DND-41 (cell line): ENCODE measurements at regions not wholly inside any gene's neighbourhood (a gene's known extent, or its start where the extent isn't known, plus 50 kb on each side); places are given as distances from the start of the nearest gene placed in this dataset.

ENCODE experiments used
- ATAC-seq: fragments of 200-7000 bp; cut with Tn5 transposase; 3 replicates; pipeline ENCODE4 v1.9.1; 2021; ENCODE audit warnings: low read depth; ENCODE audit not compliant: insufficient read depth
- DNase-seq: peaks from one replicate; pipeline ENCODE4 v3.0.0-alpha.2; 2020
- H2AFZ ChIP-seq: 2 replicates; pipeline ENCODE4 v1.6.0; 2012; ENCODE audit warnings: low read depth, low read length
- H3K27ac ChIP-seq: 2 replicates; pipeline ENCODE4 v1.5.1; 2012; ENCODE audit warnings: low read length, inconsistent platforms
- H3K27me3 ChIP-seq: fragments of 200-600 bp; sonication (generic); 2 replicates; pipeline ENCODE4 v1.6.0; 2012; ENCODE audit warnings: low read length, mild to moderate bottlenecking, inconsistent platforms; ENCODE audit not compliant: insufficient read depth, poor library complexity
- H3K36me3 ChIP-seq: 2 replicates; pipeline ENCODE4 v1.5.1; 2012; ENCODE audit warnings: low read length, inconsistent platforms; ENCODE audit not compliant: insufficient read depth
- H3K4me1 ChIP-seq: 2 replicates; pipeline ENCODE4 v1.5.1; 2012; ENCODE audit warnings: mild to moderate bottlenecking, low read length; ENCODE audit not compliant: insufficient read depth
- H3K4me2 ChIP-seq: 2 replicates; pipeline ENCODE4 v1.6.0; 2012; ENCODE audit warnings: mild to moderate bottlenecking, moderate library complexity, low read length, inconsistent platforms; ENCODE audit not compliant: insufficient read depth
- H3K4me3 ChIP-seq, 2 experiments: fragments of 200-600 bp in 1 of 2; shearing (Covaris generic) in 1 of 2; 2 replicates each; pipeline ENCODE4 v1.5.1; 2012 to 2016; ENCODE audit warnings: inconsistent platforms in 2 of 2, low read length in 2 of 2, mild to moderate bottlenecking in 2 of 2, low read depth in 1 of 2, moderate library complexity in 1 of 2
- H3K79me2 ChIP-seq: 2 replicates; pipeline ENCODE4 v1.6.0; 2012; ENCODE audit warnings: low read length, inconsistent platforms; ENCODE audit not compliant: insufficient read depth
- H3K9ac ChIP-seq: 2 replicates; pipeline ENCODE4 v1.6.0; 2012; ENCODE audit warnings: low read depth, mild to moderate bottlenecking, inconsistent platforms, low read length, moderate library complexity
- H3K9me3 ChIP-seq: 2 replicates; pipeline ENCODE4 v1.5.1; 2012; ENCODE audit warnings: low read length, moderate library complexity, mild to moderate bottlenecking, inconsistent platforms; ENCODE audit not compliant: insufficient read depth, severe bottlenecking
- H4K20me1 ChIP-seq: 2 replicates; pipeline ENCODE4 v1.6.0; 2012; ENCODE audit warnings: low read length; ENCODE audit not compliant: insufficient read depth
- EZH2 ChIP-seq: IDR thresholded peaks from 3 replicates; pipeline ENCODE4 v1.6.1; 2012; ENCODE audit warnings: borderline replicate concordance, low read depth, mild to moderate bottlenecking, moderate library complexity, low read length, inconsistent platforms; ENCODE audit not compliant: severe bottlenecking
- TF ChIP-seq, protein P1 (sequence below): IDR thresholded peaks from 2 replicates; pipeline ENCODE4 v1.5.1; 2012; ENCODE audit warnings: borderline replicate concordance, low read length, moderate library complexity, mild to moderate bottlenecking; ENCODE audit not compliant: poor library complexity, severe bottlenecking; ENCODE audit errors: extremely low read depth

DNA sequence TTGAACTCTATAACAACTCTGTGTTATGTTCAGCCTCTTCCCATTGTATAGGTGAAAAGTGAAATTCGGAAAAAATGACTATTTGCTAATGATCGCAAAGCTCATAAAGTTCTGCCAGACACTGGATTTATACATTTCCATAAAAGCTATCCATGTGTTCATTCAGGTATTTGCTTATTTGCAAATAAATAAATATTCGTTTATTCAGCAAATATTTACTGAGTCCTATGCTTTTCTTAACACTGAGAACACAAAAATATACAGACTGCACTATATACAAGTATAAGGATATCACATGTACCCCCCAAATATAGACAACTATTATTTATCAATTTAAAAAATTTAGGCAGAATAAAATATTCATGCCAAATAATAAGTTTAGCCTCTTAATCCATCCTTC lies 63.2 kb upstream of the ATP8B1 start:
- no peaks in the 10 kb centered on the region for H3K27me3 ChIP-seq
- H3K4me1 ChIP-seq, result no peaks in the 10 kb centered on the region
- H3K27ac ChIP-seq, result no peak overlapping the region
- peaks cover 4% of the 10 kb centered on the region for H3K9me3 ChIP-seq
- no peak overlapping the region for H2AFZ ChIP-seq
- H4K20me1 ChIP-seq, result no peaks in the 10 kb centered on the region
- no peak overlapping the region for H3K4me2 ChIP-seq
- no peaks in the 10 kb centered on the region for H3K36me3 ChIP-seq
- TF ChIP-seq, protein P1, sequence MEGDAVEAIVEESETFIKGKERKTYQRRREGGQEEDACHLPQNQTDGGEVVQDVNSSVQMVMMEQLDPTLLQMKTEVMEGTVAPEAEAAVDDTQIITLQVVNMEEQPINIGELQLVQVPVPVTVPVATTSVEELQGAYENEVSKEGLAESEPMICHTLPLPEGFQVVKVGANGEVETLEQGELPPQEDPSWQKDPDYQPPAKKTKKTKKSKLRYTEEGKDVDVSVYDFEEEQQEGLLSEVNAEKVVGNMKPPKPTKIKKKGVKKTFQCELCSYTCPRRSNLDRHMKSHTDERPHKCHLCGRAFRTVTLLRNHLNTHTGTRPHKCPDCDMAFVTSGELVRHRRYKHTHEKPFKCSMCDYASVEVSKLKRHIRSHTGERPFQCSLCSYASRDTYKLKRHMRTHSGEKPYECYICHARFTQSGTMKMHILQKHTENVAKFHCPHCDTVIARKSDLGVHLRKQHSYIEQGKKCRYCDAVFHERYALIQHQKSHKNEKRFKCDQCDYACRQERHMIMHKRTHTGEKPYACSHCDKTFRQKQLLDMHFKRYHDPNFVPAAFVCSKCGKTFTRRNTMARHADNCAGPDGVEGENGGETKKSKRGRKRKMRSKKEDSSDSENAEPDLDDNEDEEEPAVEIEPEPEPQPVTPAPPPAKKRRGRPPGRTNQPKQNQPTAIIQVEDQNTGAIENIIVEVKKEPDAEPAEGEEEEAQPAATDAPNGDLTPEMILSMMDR, result no peak
- no peak for TF ChIP-seq EZH2
- DNase-seq, result no peak
- no peak overlapping the region for H3K9ac ChIP-seq
- H3K4me3 ChIP-seq, result no peak overlapping the region
- no peaks in the 10 kb centered on the region for H3K79me2 ChIP-seq
- no peak for ATAC-seq

DNA sequence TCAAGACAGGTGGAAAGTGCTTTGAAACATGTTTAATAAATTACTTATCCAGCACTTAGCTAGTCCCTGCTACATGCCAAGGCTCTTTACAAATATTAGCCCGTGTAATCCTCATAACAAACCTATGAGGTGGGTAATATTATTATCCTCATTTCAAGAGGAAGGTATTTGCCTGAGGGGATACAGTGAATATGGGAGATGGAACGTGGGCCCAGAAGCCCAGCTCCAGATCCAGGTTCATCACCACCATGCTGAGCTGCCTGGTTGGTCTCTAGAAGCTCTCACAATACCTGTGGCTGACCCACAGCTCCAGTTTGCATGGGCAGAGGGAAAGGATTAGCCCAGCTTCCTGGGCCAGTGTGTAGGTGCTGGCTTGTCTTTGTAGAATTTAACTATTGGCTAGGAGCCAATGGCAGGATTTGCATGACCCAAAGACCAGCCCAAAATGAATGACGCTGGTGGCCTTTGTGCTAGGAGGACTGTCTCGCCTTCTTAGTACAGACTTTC lies 61.6 kb upstream of the ATP8B1 start:
- no peak overlapping the region for H3K4me3 ChIP-seq
- H3K27me3 ChIP-seq, result no peaks in the 10 kb centered on the region
- ATAC-seq (no peak), DNase-seq (no peak)
- H3K9ac ChIP-seq, result no peak overlapping the region
- no peak overlapping the region for H3K27ac ChIP-seq
- H3K36me3 ChIP-seq, result no peaks in the 10 kb centered on the region
- no peaks in the 10 kb centered on the region for H3K9me3 ChIP-seq
- TF ChIP-seq, protein P1, result no peak
- TF ChIP-seq EZH2, result no peak
- H3K4me1 ChIP-seq, result no peaks in the 10 kb centered on the region
- no peaks in the 10 kb centered on the region for H4K20me1 ChIP-seq
- H3K79me2 ChIP-seq, result no peaks in the 10 kb centered on the region
- no peak overlapping the region for H2AFZ ChIP-seq
- H3K4me2 ChIP-seq, result no peak overlapping the region

DNA sequence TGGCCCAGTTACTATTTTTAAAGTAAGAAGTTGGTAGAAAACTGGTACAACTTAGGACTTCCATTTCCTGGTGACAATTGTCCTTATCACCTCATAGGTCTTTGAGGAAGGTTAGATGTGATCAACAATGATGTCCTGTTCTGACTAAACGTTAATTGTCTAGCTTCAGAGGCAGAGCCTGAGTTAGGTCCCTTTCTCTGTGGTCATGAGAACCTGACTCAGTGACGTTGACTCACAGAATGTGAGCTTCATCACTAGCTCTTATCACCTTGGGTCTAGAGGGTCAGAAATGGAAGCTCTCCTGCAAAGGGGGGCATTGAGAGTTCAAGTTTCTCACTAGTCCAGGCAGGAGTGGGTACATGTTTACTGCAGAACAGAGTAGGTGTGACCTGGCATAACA lies 60.6 kb upstream of the ATP8B1 start:
- Histone ChIP-seq H4K20me1 (no peaks in the 10 kb centered on the region), H3K27ac (no peak overlapping the region), H3K4me1 (no peaks in the 10 kb centered on the region), H3K27me3 (no peaks in the 10 kb centered on the region), H2AFZ (no peak overlapping the region), H3K36me3 (no peaks in the 10 kb centered on the region), H3K9me3 (no peaks in the 10 kb centered on the region), H3K4me2 (no peak overlapping the region), H3K79me2 (no peaks in the 10 kb centered on the region), H3K9ac (no peak overlapping the region), H3K4me3 (no peak overlapping the region)
- ATAC-seq (no peak), DNase-seq (no peak)
- TF ChIP-seq EZH2, result no peak
- TF ChIP-seq, protein P1, result no peak

DNA sequence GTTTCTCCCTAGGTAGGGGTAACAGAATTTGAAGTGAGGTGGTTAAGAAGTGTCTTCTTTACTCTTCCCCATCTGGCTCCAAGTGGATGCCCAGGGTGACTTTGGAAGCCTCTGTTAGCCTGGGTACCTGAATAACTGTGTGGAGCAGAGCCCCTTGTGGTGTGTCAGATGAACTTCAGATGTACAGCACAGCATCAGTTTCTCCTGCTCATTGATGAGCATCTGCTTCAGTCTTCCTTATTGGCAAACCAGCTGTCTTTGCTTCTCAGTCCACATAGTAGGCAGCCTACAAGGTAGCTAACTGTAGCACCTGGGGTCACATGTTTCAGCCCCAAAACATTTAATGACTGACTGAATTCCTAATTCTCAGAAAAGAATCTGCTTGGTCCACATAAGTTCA lies 56.2 kb upstream of the ATP8B1 start:
- TF ChIP-seq EZH2, result no peak
- TF ChIP-seq, protein P1, result peak; percentile 54
- Histone ChIP-seq H3K36me3 (no peaks in the 10 kb centered on the region), H3K9me3 (no peaks in the 10 kb centered on the region), H3K79me2 (no peaks in the 10 kb centered on the region), H3K4me1 (no peaks in the 10 kb centered on the region), H2AFZ (no peak overlapping the region), H4K20me1 (no peaks in the 10 kb centered on the region), H3K9ac (no peak overlapping the region), H3K4me2 (no peak overlapping the region), H3K27me3 (no peaks in the 10 kb centered on the region), H3K27ac (no peak overlapping the region), H3K4me3 (no peak overlapping the region)
- ATAC-seq (peak; percentile 62; the same call in 1 of the 3 replicates), DNase-seq (peak; percentile 11)
